GM19351 (cell line): ENCODE measurements at regions not wholly inside any gene's neighbourhood (a gene's known extent, or its start where the extent isn't known, plus 50 kb on each side); places are given as distances from the start of the nearest gene placed in this dataset.

Source experiments
- ATAC-seq: cut with Tn5 transposase; IDR thresholded peaks from one replicate; pipeline ENCODE4 v1.9.1; 2021; ENCODE audit warnings: mild to moderate bottlenecking, moderate library complexity; ENCODE audit not compliant: unreplicated experiment

- no peak for ATAC-seq
Measured at GRCh38 chr18:29191263-29191662, 1014.3 kb upstream of the CDH2 start.

GRCh38 chr18:29188760-29189159 is 1011.8 kb upstream of the CDH2 start:
- no peak for ATAC-seq

GRCh38 chr18:29185801-29186200 is 1008.9 kb upstream of the CDH2 start:
- no peak for ATAC-seq

- ATAC-seq: no peak
Measured at GRCh38 chr18:29184654-29185053, 1007.7 kb upstream of the CDH2 start.

GRCh38 chr18:29181151-29181901 is 1004.4 kb upstream of the CDH2 start:
- ATAC-seq: no peak

- no peak for ATAC-seq
Measured at GRCh38 chr18:29176681-29177080, 999.8 kb upstream of the CDH2 start.

- no peak for ATAC-seq
Measured at GRCh38 chr18:29174891-29175290, 998.0 kb upstream of the CDH2 start.

- no peak for ATAC-seq
Measured at GRCh38 chr18:29172756-29173067, 995.8 kb upstream of the CDH2 start.

- ATAC-seq: no peak
Measured at GRCh38 chr18:29171892-29172755, 995.2 kb upstream of the CDH2 start.

GRCh38 chr18:29169599-29169998 is 992.7 kb upstream of the CDH2 start:
- ATAC-seq: no peak

- no peak for ATAC-seq
Measured at GRCh38 chr18:29164993-29165599, 988.2 kb upstream of the CDH2 start.

GRCh38 chr18:29164020-29164706 is 987.2 kb upstream of the CDH2 start:
- ATAC-seq: no peak

GRCh38 chr18:29163596-29163995 is 986.7 kb upstream of the CDH2 start:
- ATAC-seq: no peak

- no peak for ATAC-seq
Measured at GRCh38 chr18:29161429-29161828, 984.5 kb upstream of the CDH2 start.

- ATAC-seq: no peak
Measured at GRCh38 chr18:29160170-29160569, 983.2 kb upstream of the CDH2 start.

GRCh38 chr18:29157905-29158304 is 981.0 kb upstream of the CDH2 start:
- no peak for ATAC-seq

- no peak for ATAC-seq
Measured at GRCh38 chr18:29157057-29157780, 980.3 kb upstream of the CDH2 start.

GRCh38 chr18:29156531-29156930 is 979.6 kb upstream of the CDH2 start:
- ATAC-seq: no peak

GRCh38 chr18:29154758-29155725 is 978.1 kb upstream of the CDH2 start:
- ATAC-seq: no peak
